GM12874 (cell line): ENCODE measurements at regions not wholly inside any gene's neighbourhood (a gene's known extent, or its start where the extent isn't known, plus 50 kb on each side); places are given as distances from the start of the nearest gene placed in this dataset.

Experiments used
- CTCF ChIP-seq: IDR thresholded peaks from 2 replicates; pipeline ENCODE4 v1.5.1; 2011; ENCODE audit warnings: low read depth, mild to moderate bottlenecking, control low read depth, low read length, moderate library complexity; ENCODE audit not compliant: insufficient read depth

GRCh38 chrX:15160558-15161095, 109.3 kb downstream of the ASB9 start:
- TF ChIP-seq CTCF: no peak

GRCh38 chrX:15158736-15159406, 111.0 kb downstream of the ASB9 start:
- no peak for TF ChIP-seq CTCF

- TF ChIP-seq CTCF: no peak
Measured at GRCh38 chrX:15158350-15158735, 111.5 kb downstream of the ASB9 start.

- TF ChIP-seq CTCF: no peak
Measured at GRCh38 chrX:15157624-15158023, 112.3 kb downstream of the ASB9 start.

GRCh38 chrX:15151267-15152186, 118.4 kb downstream of the ASB9 start:
- no peak for TF ChIP-seq CTCF

GRCh38 chrX:15150586-15150985, 119.3 kb downstream of the ASB9 start:
- no peak for TF ChIP-seq CTCF

- TF ChIP-seq CTCF: 0 out of 2 replicates have a peak, but pooled peaks have one; percentile 16
Measured at GRCh38 chrX:15146515-15146914, 123.4 kb downstream of the ASB9 start.
